A673 (cell line): ENCODE measurements at regions not wholly inside any gene's neighbourhood (a gene's known extent, or its start where the extent isn't known, plus 50 kb on each side); places are given as distances from the start of the nearest gene placed in this dataset.

ENCODE experiments used
- CTCF ChIP-seq: fragments of 300-800, 200-600 bp; sonication (generic); conservative IDR thresholded peaks from 2 replicates; pipeline ENCODE4 v1.5.1; 2017; ENCODE audit warnings: low read depth, mild to moderate bottlenecking, antibody characterized with exemption, low read length, moderate library complexity, mixed read lengths
- EZH2 ChIP-seq: fragments of 200-600 bp; sonication (generic); IDR thresholded peaks from 2 replicates; pipeline ENCODE4 v1.6.1; 2017; ENCODE audit warnings: borderline replicate concordance, low read depth, mild to moderate bottlenecking, mixed read lengths, antibody characterized with exemption, low read length; ENCODE audit not compliant: poor library complexity, severe bottlenecking

- TF ChIP-seq CTCF (no peak), EZH2 (no peak)
These were observed 94.8 kb upstream of the AMOTL1 start for GRCh38 chr11:94673386-94673785.
